Caco-2 (cell line): ENCODE measurements at regions not wholly inside any gene's neighbourhood (a gene's known extent, or its start where the extent isn't known, plus 50 kb on each side); places are given as distances from the start of the nearest gene placed in this dataset.

Experiments used
- BruUV-seq: library from RNA; stranded (reverse); fragments of 400-500 nt; replicated peaks from 2 replicates; lab custom pipeline; 2021; lab: Mats Ljungman, UMichigan
- CTCF ChIA-PET: fragments of 300-600 bp; sonication (Branson Sonifier 250); formaldehyde crosslinking; loops from one replicate; lab custom pipeline; 2022; ENCODE audit warnings: antibody characterized with exemption; lab: Charles Lee
- POLR2A ChIA-PET: fragments of 300-600 bp; sonication (Branson Sonifier 250); formaldehyde crosslinking; loops from one replicate; lab custom pipeline; 2022; ENCODE audit warnings: antibody characterized with exemption; lab: Charles Lee
- DNase-seq, 2 experiments: peaks; one replicate each; pipeline versions ENCODE4 v3.0.0 to v3.0.0-alpha.2; 2020 to 2022
- H3K27me3 ChIP-seq: replicated peaks from 2 replicates; pipeline ENCODE4 v1.6.0; 2011; ENCODE audit warnings: low read length; ENCODE audit not compliant: control insufficient read depth, insufficient read depth
- H3K36me3 ChIP-seq: 2 replicates; pipeline ENCODE4 v1.5.1; 2011; ENCODE audit warnings: low read length; ENCODE audit not compliant: control insufficient read depth, insufficient read depth
- H3K4me1 ChIP-seq: fragments of 250-450 bp; sonication (Bioruptor Pico); 2 replicates; pipeline ENCODE4 v1.5.1; 2020; ENCODE audit warnings: mild to moderate bottlenecking
- H3K4me3 ChIP-seq: 2 replicates; pipeline ENCODE4 v1.5.1; 2011; ENCODE audit warnings: low read depth, mild to moderate bottlenecking, control low read depth, low read length
- H3K9me3 ChIP-seq: fragments of 250-450 bp; sonication (Bioruptor Pico); 2 replicates; pipeline ENCODE4 v1.5.1; 2020; ENCODE audit warnings: mild to moderate bottlenecking, moderate library complexity
- H3K27ac Mint-ChIP-seq: one replicate; pipeline ENCODE4 v1.8.0; 2022; ENCODE audit warnings: mixed read lengths; ENCODE audit not compliant: unreplicated experiment
- H3K27me3 Mint-ChIP-seq: one replicate; pipeline ENCODE4 v1.8.0; 2022; ENCODE audit warnings: mixed read lengths; ENCODE audit not compliant: insufficient read depth, unreplicated experiment
- H3K36me3 Mint-ChIP-seq: one replicate; pipeline ENCODE4 v1.8.0; 2022; ENCODE audit warnings: mild to moderate bottlenecking, mixed read lengths; ENCODE audit not compliant: insufficient read depth, unreplicated experiment
- H3K4me1 Mint-ChIP-seq: one replicate; pipeline ENCODE4 v1.8.0; 2022; ENCODE audit warnings: low read depth, mixed read lengths; ENCODE audit not compliant: unreplicated experiment
- H3K4me3 Mint-ChIP-seq: one replicate; pipeline ENCODE4 v1.8.0; 2022; ENCODE audit warnings: mild to moderate bottlenecking, moderate library complexity, mixed read lengths; ENCODE audit not compliant: unreplicated experiment
- H3K9me3 Mint-ChIP-seq: one replicate; pipeline ENCODE4 v1.8.0; 2022; ENCODE audit warnings: mixed read lengths; ENCODE audit not compliant: unreplicated experiment
- intact Hi-C: fragments of 100-400 bp; cut with micrococcal nuclease; formaldehyde crosslinking; loops from one replicate; pipeline ENCODE4 v1.10.0; 2022; ENCODE audit not compliant: unreplicated experiment
- TF ChIP-seq, protein P1 (sequence below), 2 experiments: fragments of 200-600 bp in 1 of 2; IDR thresholded peaks; 1 replicate in 1 of 2; 2 replicates in 1 of 2; pipeline versions ENCODE4 v1.5.1 to v1.8.0; 2011 to 2022; ENCODE audit warnings: antibody characterized with exemption in 1 of 2, control low read depth in 1 of 2, inconsistent platforms in 1 of 2, low read depth in 1 of 2, low read length in 1 of 2, mild to moderate bottlenecking in 1 of 2, moderate library complexity in 1 of 2; ENCODE audit not compliant: insufficient read depth in 1 of 2, severe bottlenecking in 1 of 2, unreplicated experiment in 1 of 2

DNA sequence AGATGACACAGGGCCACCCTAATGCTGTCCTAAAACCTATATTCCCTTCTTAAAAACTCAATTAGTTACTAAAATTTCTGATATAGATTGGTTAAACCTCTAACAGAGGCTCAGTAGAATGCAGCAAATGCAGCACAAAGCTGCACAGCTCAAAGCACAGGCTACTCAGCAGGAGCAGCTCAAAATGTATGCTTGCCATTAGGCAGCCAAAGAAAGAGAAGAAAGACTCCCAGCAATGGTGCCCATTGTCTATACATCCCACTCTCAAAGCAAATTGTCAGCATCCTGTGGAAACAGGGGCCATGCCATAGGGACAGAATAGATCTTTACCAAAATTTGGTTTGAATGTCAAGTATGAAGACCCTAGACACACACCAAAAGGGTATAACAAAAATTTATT is 73.5 kb downstream of the TFPI2 start:
- DNase-seq = no peak
- BruUV-seq = no TSS peak
- Mint-ChIP-seq H3K9me3 (no peaks in the 10 kb centered on the region), H3K4me1 (no peaks in the 10 kb centered on the region), H3K27ac (no peak overlapping the region), H3K36me3 (no peaks in the 10 kb centered on the region), H3K27me3 (no peaks in the 10 kb centered on the region), H3K4me3 (no peak overlapping the region)
- CTCF ChIA-PET = no interaction called here
- no peaks in the 10 kb centered on the region for H3K27me3 ChIP-seq
- TF ChIP-seq, protein P1, sequence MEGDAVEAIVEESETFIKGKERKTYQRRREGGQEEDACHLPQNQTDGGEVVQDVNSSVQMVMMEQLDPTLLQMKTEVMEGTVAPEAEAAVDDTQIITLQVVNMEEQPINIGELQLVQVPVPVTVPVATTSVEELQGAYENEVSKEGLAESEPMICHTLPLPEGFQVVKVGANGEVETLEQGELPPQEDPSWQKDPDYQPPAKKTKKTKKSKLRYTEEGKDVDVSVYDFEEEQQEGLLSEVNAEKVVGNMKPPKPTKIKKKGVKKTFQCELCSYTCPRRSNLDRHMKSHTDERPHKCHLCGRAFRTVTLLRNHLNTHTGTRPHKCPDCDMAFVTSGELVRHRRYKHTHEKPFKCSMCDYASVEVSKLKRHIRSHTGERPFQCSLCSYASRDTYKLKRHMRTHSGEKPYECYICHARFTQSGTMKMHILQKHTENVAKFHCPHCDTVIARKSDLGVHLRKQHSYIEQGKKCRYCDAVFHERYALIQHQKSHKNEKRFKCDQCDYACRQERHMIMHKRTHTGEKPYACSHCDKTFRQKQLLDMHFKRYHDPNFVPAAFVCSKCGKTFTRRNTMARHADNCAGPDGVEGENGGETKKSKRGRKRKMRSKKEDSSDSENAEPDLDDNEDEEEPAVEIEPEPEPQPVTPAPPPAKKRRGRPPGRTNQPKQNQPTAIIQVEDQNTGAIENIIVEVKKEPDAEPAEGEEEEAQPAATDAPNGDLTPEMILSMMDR (IDR thresholded peaks at IDR 0.05; ENCODE audit: insufficient read depth in 1 of 2, low read depth in 1 of 2, low read length in 1 of 2, severe bottlenecking in 1 of 2, unreplicated experiment in 1 of 2) = no peak
- POLR2A ChIA-PET = no interaction called here
- no peaks in the 10 kb centered on the region for H3K4me1 ChIP-seq
- intact Hi-C loops = no loop called here
- H3K9me3 ChIP-seq = no peaks in the 10 kb centered on the region
- H3K4me3 ChIP-seq = no peak overlapping the region
- H3K36me3 ChIP-seq = no peaks in the 10 kb centered on the region

DNA sequence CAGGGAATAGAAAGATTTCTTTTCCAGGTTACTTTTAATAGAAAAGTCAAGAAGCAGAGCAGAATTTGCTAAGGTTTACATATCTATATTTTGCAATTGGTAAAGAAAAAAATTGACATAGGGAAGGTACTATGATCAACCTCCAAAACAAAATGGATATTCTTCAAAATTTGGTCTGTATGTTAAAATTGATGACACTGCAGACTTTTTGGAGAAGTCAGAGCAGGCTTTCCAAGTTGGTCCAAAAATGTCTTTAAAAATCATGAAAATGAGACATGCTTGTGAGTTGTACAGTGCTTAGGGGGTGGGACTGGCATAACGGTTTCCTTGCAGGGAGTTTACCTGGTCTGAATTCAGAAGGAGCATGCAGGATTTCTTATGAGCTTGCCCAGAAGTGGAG is 77.0 kb downstream of the TFPI2 start:
- H3K9me3 Mint-ChIP-seq = no peaks in the 10 kb centered on the region
- intact Hi-C loops = no loop called here
- TF ChIP-seq, protein P1 (IDR thresholded peaks at IDR 0.05; ENCODE audit: insufficient read depth in 1 of 2, low read depth in 1 of 2, low read length in 1 of 2, severe bottlenecking in 1 of 2, unreplicated experiment in 1 of 2) = no peak

DNA sequence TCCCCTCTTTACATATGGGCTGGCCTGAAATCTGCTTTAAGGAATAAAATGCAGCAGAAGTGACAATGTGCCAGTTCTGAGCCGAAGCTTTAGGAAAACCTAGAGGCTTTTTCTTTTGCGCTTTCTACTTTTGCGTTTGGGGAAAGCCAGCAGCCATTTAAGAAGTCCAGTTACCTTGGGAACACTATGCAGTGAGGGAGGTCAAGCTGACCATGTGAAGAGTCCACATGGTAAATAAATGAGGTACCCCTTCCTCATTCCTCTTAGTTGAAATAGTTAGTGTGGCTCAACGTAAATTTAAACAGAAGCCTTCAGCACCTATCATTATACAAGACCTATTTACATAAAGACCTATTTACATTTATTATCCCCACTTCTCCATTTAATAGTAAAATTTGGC is 78.5 kb downstream of the TFPI2 start:
- no peaks in the 10 kb centered on the region for H3K9me3 Mint-ChIP-seq
- TF ChIP-seq, protein P1 (IDR thresholded peaks at IDR 0.05; ENCODE audit: insufficient read depth in 1 of 2, low read depth in 1 of 2, low read length in 1 of 2, severe bottlenecking in 1 of 2, unreplicated experiment in 1 of 2) = no peak
- intact Hi-C loops = no loop called here
- Histone ChIP-seq H3K4me3 (no peak overlapping the region), H3K36me3 (no peaks in the 10 kb centered on the region), H3K9me3 (no peaks in the 10 kb centered on the region), H3K27me3 (no peaks in the 10 kb centered on the region), H3K4me1 (no peaks in the 10 kb centered on the region)
- BruUV-seq = no TSS peak
- H3K27me3 Mint-ChIP-seq = no peaks in the 10 kb centered on the region
- H3K27ac Mint-ChIP-seq = no peak overlapping the region
- H3K4me3 Mint-ChIP-seq = no peak overlapping the region
- peaks cover 6% of the 10 kb centered on the region for H3K36me3 Mint-ChIP-seq
- ChIA-PET CTCF (no interaction called here), POLR2A (no interaction called here)
- no peaks in the 10 kb centered on the region for H3K4me1 Mint-ChIP-seq
- no peak for DNase-seq

More for the DNA sequence above, 77.0 kb downstream of the TFPI2 start:
- Histone ChIP-seq H3K27me3 (no peaks in the 10 kb centered on the region), H3K36me3 (no peaks in the 10 kb centered on the region), H3K4me3 (no peak overlapping the region), H3K9me3 (no peaks in the 10 kb centered on the region), H3K4me1 (no peaks in the 10 kb centered on the region)
- DNase-seq = no peak
- CTCF ChIA-PET = no interaction called here
- H3K27me3 Mint-ChIP-seq = no peaks in the 10 kb centered on the region
- no peak overlapping the region for H3K27ac Mint-ChIP-seq
- no TSS peak for BruUV-seq
- peaks cover 6% of the 10 kb centered on the region for H3K36me3 Mint-ChIP-seq
- POLR2A ChIA-PET = no interaction called here
- H3K4me3 Mint-ChIP-seq = no peak overlapping the region
- H3K4me1 Mint-ChIP-seq = no peaks in the 10 kb centered on the region
